HEK293 (cell line): ENCODE measurements at regions not wholly inside any gene's neighbourhood (a gene's known extent, or its start where the extent isn't known, plus 50 kb on each side); places are given as distances from the start of the nearest gene placed in this dataset.

Experiments used
- CTCF ChIA-PET: fragments of 350-600 bp; formaldehyde crosslinking; extraction: SDS; loops from one replicate; lab custom pipeline; 2021; ENCODE audit warnings: antibody characterized with exemption; lab: Yijun Ruan, JAX
- POLR2A ChIA-PET: fragments of 300-600 bp; formaldehyde crosslinking; extraction: SDS; loops from one replicate; lab custom pipeline; 2020; ENCODE audit warnings: antibody characterized with exemption, inconsistent platforms; lab: Yijun Ruan, JAX
- H3K27ac ChIP-seq: fragments of 200-500 bp; sonication (Bioruptor generic); 2 replicates; pipeline ENCODE4 v1.5.1; 2014; ENCODE audit warnings: low read depth, low read length, control low read depth, inconsistent platforms; ENCODE audit errors: extremely low read depth
- H3K36me3 ChIP-seq, 2 experiments: fragments of 200-500 bp in 1 of 2; sonication (Bioruptor generic) in 1 of 2; 1 replicate in 1 of 2; 2 replicates in 1 of 2; pipeline ENCODE4 v1.5.1; 2014 to 2017; ENCODE audit warnings: inconsistent platforms in 2 of 2, low read length in 2 of 2; ENCODE audit not compliant: control insufficient read depth in 2 of 2, insufficient read depth in 1 of 2
- H3K4me1 ChIP-seq: fragments of 200-500 bp; sonication (Bioruptor generic); 2 replicates; pipeline ENCODE4 v1.5.1; 2014; ENCODE audit warnings: mild to moderate bottlenecking, low read length, inconsistent platforms; ENCODE audit not compliant: control insufficient read depth, insufficient read depth
- H3K4me3 ChIP-seq: 2 replicates; pipeline ENCODE4 v1.5.1; 2011; ENCODE audit warnings: low read depth, mild to moderate bottlenecking, control low read depth, low read length, moderate library complexity
- H3K9me3 ChIP-seq: fragments of 200-500 bp; sonication (Bioruptor generic); 2 replicates; pipeline ENCODE4 v1.5.1; 2014; ENCODE audit warnings: low read depth, low read length, inconsistent platforms; ENCODE audit not compliant: control insufficient read depth, insufficient read depth
- BCL11B ChIP-seq: fragments of 450-650 bp; formaldehyde crosslinking; IDR thresholded peaks from 2 replicates; pipeline ENCODE4 v1.5.1; 2016; ENCODE audit warnings: low read depth, missing biosample characterization, missing genetic modification characterization
- GFI1B ChIP-seq: fragments of 450-650 bp; formaldehyde crosslinking; IDR thresholded peaks from 2 replicates; pipeline ENCODE4 v1.5.1; 2016; ENCODE audit warnings: missing biosample characterization, missing genetic modification characterization
- RBAK ChIP-seq: fragments of 450-650 bp; formaldehyde crosslinking; IDR thresholded peaks from 2 replicates; pipeline ENCODE4 v1.5.1; 2016; ENCODE audit warnings: missing biosample characterization, missing genetic modification characterization
- YY2 ChIP-seq: fragments of 450-650 bp; formaldehyde crosslinking; IDR thresholded peaks from 2 replicates; pipeline ENCODE4 v1.5.1; 2016; ENCODE audit warnings: missing biosample characterization, missing genetic modification characterization
- ZBTB1 ChIP-seq: fragments of 450-650 bp; formaldehyde crosslinking; IDR thresholded peaks from 2 replicates; pipeline ENCODE4 v1.5.1; 2016; ENCODE audit warnings: missing biosample characterization, missing genetic modification characterization
- ZBTB6 ChIP-seq: fragments of 450-650 bp; formaldehyde crosslinking; IDR thresholded peaks from 2 replicates; pipeline ENCODE4 v1.5.1; 2017; ENCODE audit warnings: missing biosample characterization, missing genetic modification characterization
- ZFP37 ChIP-seq: fragments of 450-650 bp; formaldehyde crosslinking; IDR thresholded peaks from 2 replicates; pipeline ENCODE4 v1.5.1; 2016; ENCODE audit warnings: missing biosample characterization, missing genetic modification characterization
- ZNF157 ChIP-seq: fragments of 450-650 bp; formaldehyde crosslinking; IDR thresholded peaks from 2 replicates; pipeline ENCODE4 v1.5.1; 2016; ENCODE audit warnings: missing biosample characterization, missing genetic modification characterization
- ZNF184 ChIP-seq: fragments of 450-650 bp; IDR thresholded peaks from 2 replicates; pipeline ENCODE4 v1.5.1; 2018; ENCODE audit warnings: missing biosample characterization, mild to moderate bottlenecking, missing genetic modification characterization
- ZNF214 ChIP-seq: fragments of 450-650 bp; formaldehyde crosslinking; IDR thresholded peaks from 2 replicates; pipeline ENCODE4 v1.5.1; 2017; ENCODE audit warnings: missing biosample characterization, mild to moderate bottlenecking, missing genetic modification characterization, borderline replicate concordance
- ZNF26 ChIP-seq: fragments of 450-650 bp; formaldehyde crosslinking; IDR thresholded peaks from 2 replicates; pipeline ENCODE4 v1.5.1; 2016; ENCODE audit warnings: missing biosample characterization, missing genetic modification characterization
- ZNF280D ChIP-seq: fragments of 450-650 bp; formaldehyde crosslinking; IDR thresholded peaks from 2 replicates; pipeline ENCODE4 v1.5.1; 2016; ENCODE audit warnings: missing biosample characterization, missing genetic modification characterization
- ZNF391 ChIP-seq: fragments of 450-650 bp; formaldehyde crosslinking; IDR thresholded peaks from 2 replicates; pipeline ENCODE4 v1.5.1; 2016; ENCODE audit warnings: low read depth, missing biosample characterization, missing genetic modification characterization, borderline replicate concordance
- ZNF398 ChIP-seq: fragments of 450-650 bp; formaldehyde crosslinking; IDR thresholded peaks from 2 replicates; pipeline ENCODE4 v1.5.1; 2017; ENCODE audit warnings: missing biosample characterization, missing genetic modification characterization
- ZNF529 ChIP-seq: fragments of 450-650 bp; formaldehyde crosslinking; IDR thresholded peaks from 2 replicates; pipeline ENCODE4 v1.5.1; 2017; ENCODE audit warnings: missing genetic modification characterization, missing biosample characterization; ENCODE audit not compliant: insufficient replicate concordance
- ZNF530 ChIP-seq: fragments of 450-650 bp; formaldehyde crosslinking; IDR thresholded peaks from 2 replicates; pipeline ENCODE4 v1.5.1; 2016; ENCODE audit warnings: low read depth, missing biosample characterization, missing genetic modification characterization
- ZNF549 ChIP-seq: fragments of 450-650 bp; IDR thresholded peaks from 2 replicates; pipeline ENCODE4 v1.5.1; 2018; ENCODE audit warnings: missing biosample characterization, missing genetic modification characterization, mild to moderate bottlenecking, inconsistent platforms, moderate library complexity
- ZNF701 ChIP-seq: fragments of 450-650 bp; formaldehyde crosslinking; IDR thresholded peaks from 2 replicates; pipeline ENCODE4 v1.5.1; 2016; ENCODE audit warnings: missing biosample characterization, missing genetic modification characterization
- ZNF707 ChIP-seq: fragments of 450-650 bp; formaldehyde crosslinking; IDR thresholded peaks from 2 replicates; pipeline ENCODE4 v1.5.1; 2016; ENCODE audit warnings: missing biosample characterization, missing genetic modification characterization
- ZNF76 ChIP-seq: fragments of 450-650 bp; formaldehyde crosslinking; IDR thresholded peaks from 2 replicates; pipeline ENCODE4; 2016; ENCODE audit warnings: low read depth, missing biosample characterization, missing genetic modification characterization, borderline replicate concordance
- ZNF777 ChIP-seq: fragments of 450-650 bp; formaldehyde crosslinking; IDR thresholded peaks from 2 replicates; pipeline ENCODE4 v1.5.1; 2017; ENCODE audit warnings: missing biosample characterization, missing genetic modification characterization, borderline replicate concordance
- ZNF791 ChIP-seq: fragments of 450-650 bp; formaldehyde crosslinking; IDR thresholded peaks from 2 replicates; pipeline ENCODE4 v1.5.1; 2016; ENCODE audit warnings: missing biosample characterization, missing genetic modification characterization
- TF ChIP-seq, protein P1 (sequence below): fragments of 450-650 bp; formaldehyde crosslinking; IDR thresholded peaks from 2 replicates; pipeline ENCODE4 v1.5.1; 2016; ENCODE audit warnings: missing biosample characterization, missing genetic modification characterization
- TF ChIP-seq, protein P2 (sequence below): fragments of 450-650 bp; formaldehyde crosslinking; optimal IDR thresholded peaks from 2 replicates; pipeline ENCODE3; 2016; ENCODE audit warnings: missing biosample characterization, mild to moderate bottlenecking, missing genetic modification characterization
- TF ChIP-seq, protein P3 (sequence below): fragments of 450-650 bp; formaldehyde crosslinking; IDR thresholded peaks from 2 replicates; pipeline ENCODE4 v1.5.1; 2016; ENCODE audit warnings: missing biosample characterization, missing genetic modification characterization

GRCh38 chr7:118563311-118563710 lies 338.8 kb downstream of the ANKRD7 start (continued):
- TF ChIP-seq GFI1B (tag by site-specific recombination) (no peak), ZNF214 (tag by site-specific recombination) (no peak), ZNF26 (no peak), ZNF391 (no peak)

DNA sequence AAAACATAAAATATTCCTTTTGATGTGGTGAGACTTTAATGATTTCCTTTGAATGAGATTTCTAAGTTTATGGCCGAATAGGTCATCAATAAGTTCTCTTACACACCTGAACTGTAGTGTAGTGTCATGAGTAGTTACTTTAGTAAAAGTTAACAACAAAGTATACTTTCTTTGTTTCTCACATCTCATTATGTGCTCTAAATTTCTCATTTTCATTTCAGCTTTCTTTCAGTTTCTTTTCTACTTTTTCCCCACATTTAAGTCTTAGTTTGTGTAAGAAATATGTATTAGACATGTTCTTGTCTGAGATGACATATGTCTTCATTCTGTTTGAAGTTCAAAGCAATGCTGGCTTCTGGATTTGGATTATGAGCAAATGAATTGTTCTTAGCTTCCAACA lies 348.1 kb downstream of the ANKRD7 start:
- CTCF ChIA-PET: no interaction called here
- POLR2A ChIA-PET: no interaction called here

GRCh38 chr7:118573085-118573484 lies 348.6 kb downstream of the ANKRD7 start:
- H3K36me3 ChIP-seq: no peaks in the 10 kb centered on the region
- no peaks in the 10 kb centered on the region for H3K9me3 ChIP-seq
- ChIA-PET CTCF (no interaction called here), POLR2A (no interaction called here)
- no peak overlapping the region for H3K27ac ChIP-seq
- no peak overlapping the region for H3K4me3 ChIP-seq
- no peaks in the 10 kb centered on the region for H3K4me1 ChIP-seq
- TF ChIP-seq RBAK (tag by site-specific recombination): no peak
- no peak for TF ChIP-seq ZNF791 (tag by site-specific recombination)
- TF ChIP-seq ZNF707 (tag by site-specific recombination): no peak
- no peak for TF ChIP-seq ZNF777
- TF ChIP-seq ZNF398 (tag by site-specific recombination): no peak
- no peak for TF ChIP-seq ZNF76
- no peak for TF ChIP-seq ZBTB6 (tag by site-specific recombination)
- TF ChIP-seq, protein P1, sequence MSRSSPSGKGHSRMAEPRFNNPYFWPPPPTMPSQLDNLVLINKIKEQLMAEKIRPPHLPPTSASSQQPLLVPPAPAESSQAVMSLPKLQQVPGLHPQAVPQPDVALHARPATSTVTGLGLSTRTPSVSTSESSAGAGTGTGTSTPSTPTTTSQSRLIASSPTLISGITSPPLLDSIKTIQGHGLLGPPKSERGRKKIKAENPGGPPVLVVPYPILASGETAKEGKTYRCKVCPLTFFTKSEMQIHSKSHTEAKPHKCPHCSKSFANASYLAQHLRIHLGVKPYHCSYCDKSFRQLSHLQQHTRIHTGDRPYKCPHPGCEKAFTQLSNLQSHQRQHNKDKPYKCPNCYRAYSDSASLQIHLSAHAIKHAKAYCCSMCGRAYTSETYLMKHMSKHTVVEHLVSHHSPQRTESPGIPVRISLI (tag by site-specific recombination): no peak
- TF ChIP-seq ZNF530 (tag by site-specific recombination): no peak
- no peak for TF ChIP-seq ZNF701 (tag by site-specific recombination)
- TF ChIP-seq ZFP37 (tag by site-specific recombination): no peak
- no peak for TF ChIP-seq ZBTB1 (tag by site-specific recombination)
- TF ChIP-seq YY2 (tag by site-specific recombination): no peak
- no peak for TF ChIP-seq ZNF280D (tag by site-specific recombination)
- no peak for TF ChIP-seq ZNF184 (tag by site-specific recombination)

More for the DNA sequence above, 348.1 kb downstream of the ANKRD7 start:
- Histone ChIP-seq H3K4me1 (no peaks in the 10 kb centered on the region), H3K36me3 (no peaks in the 10 kb centered on the region), H3K27ac (no peak overlapping the region), H3K4me3 (no peak overlapping the region), H3K9me3 (no peaks in the 10 kb centered on the region)
- TF ChIP-seq, protein P2, sequence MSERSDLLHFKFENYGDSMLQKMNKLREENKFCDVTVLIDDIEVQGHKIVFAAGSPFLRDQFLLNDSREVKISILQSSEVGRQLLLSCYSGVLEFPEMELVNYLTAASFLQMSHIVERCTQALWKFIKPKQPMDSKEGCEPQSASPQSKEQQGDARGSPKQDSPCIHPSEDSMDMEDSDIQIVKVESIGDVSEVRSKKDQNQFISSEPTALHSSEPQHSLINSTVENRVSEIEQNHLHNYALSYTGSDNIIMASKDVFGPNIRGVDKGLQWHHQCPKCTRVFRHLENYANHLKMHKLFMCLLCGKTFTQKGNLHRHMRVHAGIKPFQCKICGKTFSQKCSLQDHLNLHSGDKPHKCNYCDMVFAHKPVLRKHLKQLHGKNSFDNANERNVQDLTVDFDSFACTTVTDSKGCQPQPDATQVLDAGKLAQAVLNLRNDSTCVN (tag by site-specific recombination): no peak
- TF ChIP-seq, protein P3, sequence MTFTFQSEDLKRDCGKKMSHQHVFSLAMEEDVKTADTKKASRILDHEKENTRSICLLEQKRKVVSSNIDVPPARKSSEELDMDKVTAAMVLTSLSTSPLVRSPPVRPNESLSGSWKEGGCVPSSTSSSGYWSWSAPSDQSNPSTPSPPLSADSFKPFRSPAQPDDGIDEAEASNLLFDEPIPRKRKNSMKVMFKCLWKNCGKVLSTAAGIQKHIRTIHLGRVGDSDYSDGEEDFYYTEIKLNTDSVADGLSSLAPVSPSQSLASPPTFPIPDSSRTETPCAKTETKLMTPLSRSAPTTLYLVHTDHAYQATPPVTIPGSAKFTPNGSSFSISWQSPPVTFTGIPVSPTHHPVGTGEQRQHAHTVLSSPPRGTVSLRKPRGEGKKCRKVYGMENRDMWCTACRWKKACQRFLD (tag by site-specific recombination): no peak
- TF ChIP-seq BCL11B (tag by site-specific recombination) (no peak), ZNF529 (tag by site-specific recombination) (no peak), ZNF157 (tag by site-specific recombination) (no peak), ZNF549 (tag by site-specific recombination) (no peak)
